ENCODE measurements at regions not wholly inside any gene's neighbourhood (a gene's known extent, or its start where the extent isn't known, plus 50 kb on each side); places are given as distances from the start of the nearest gene placed in this dataset.

DNA sequence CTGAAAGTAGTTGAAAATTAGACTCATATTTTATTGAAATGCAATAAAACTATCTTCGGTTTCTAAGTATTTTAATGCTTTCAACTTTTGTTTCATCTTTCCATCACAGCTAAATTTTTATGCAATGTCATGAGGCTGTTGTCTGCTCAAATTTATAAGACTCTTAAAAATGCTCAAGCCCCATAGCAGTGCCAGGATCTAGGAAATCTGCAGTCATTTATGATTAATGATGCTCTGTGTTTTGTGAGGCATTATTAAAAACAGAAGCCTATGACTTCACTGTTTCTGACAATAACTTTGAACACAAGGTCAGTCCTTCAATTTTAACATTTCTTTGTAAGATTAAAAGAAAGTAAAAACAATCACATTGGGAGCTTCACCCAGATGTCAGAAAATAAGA is 112.5 kb downstream of the ALX1 start:
- Histone ChIP-seq H3K9me3 (ENCODE audit: insufficient read depth, low read depth, low read length) (no peaks in the 10 kb centered on the region), H3K4me3 (ENCODE audit: low read length) (no peak overlapping the region), H3K27ac (ENCODE audit: low read length) (no peak overlapping the region), H3K9ac (ENCODE audit: low read depth, low read length) (no peak overlapping the region), H3K36me3 (ENCODE audit: insufficient read depth, low read depth, low read length) (no peaks in the 10 kb centered on the region), H3K27me3 (ENCODE audit: insufficient read depth, low read length) (no peaks in the 10 kb centered on the region), H3K4me1 (ENCODE audit: insufficient read depth, low read length) (no peaks in the 10 kb centered on the region)

DNA sequence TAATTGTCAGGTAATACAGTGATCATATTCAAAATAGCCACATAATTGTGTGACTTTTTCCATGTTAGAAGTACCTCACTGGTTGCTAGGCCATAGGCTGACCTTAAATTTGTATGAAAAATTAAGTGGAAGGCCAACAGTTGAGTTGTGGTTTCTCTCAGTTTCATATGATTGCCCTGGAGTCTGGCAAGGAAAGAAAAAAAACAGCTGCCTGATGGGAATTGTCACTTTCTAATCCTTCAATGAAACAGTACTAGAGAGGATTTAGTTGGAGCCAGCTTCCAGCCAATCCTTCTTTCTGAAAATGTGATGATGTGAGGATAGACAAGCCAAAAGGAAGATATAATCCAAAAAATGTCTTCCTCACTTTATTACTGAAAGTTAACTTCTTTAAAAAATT is 113.6 kb downstream of the ALX1 start:
- Histone ChIP-seq H3K36me3 (ENCODE audit: insufficient read depth, low read depth, low read length) (no peaks in the 10 kb centered on the region), H3K4me3 (ENCODE audit: low read length) (no peak overlapping the region), H3K27me3 (ENCODE audit: insufficient read depth, low read length) (no peaks in the 10 kb centered on the region), H3K27ac (ENCODE audit: low read length) (no peak overlapping the region), H3K4me1 (ENCODE audit: insufficient read depth, low read length) (no peaks in the 10 kb centered on the region), H3K9ac (ENCODE audit: low read depth, low read length) (no peak overlapping the region), H3K9me3 (ENCODE audit: insufficient read depth, low read depth, low read length) (no peaks in the 10 kb centered on the region)

DNA sequence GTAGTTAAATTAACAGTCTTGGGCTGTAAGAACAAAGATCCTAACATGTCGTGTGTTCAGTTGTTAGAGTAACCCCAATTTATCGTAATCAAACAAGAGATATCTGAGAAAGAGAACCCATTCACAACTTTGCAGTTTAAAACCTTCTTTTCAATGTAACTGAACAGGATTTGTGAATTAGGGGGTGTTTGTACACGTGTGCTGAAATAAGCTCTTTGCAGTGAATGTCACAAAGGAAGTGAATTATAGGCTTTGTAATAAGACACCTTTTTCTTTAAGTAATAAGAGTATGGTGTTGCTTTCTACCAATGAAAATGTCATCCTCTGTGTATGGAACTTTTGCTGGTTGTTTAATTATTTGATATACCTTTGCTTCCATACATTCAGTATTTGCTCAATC is 114.0 kb downstream of the ALX1 start:
- Histone ChIP-seq H3K27ac (ENCODE audit: low read length) (no peak overlapping the region), H3K27me3 (ENCODE audit: insufficient read depth, low read length) (no peaks in the 10 kb centered on the region), H3K4me3 (ENCODE audit: low read length) (no peak overlapping the region), H3K36me3 (ENCODE audit: insufficient read depth, low read depth, low read length) (no peaks in the 10 kb centered on the region), H3K9me3 (ENCODE audit: insufficient read depth, low read depth, low read length) (no peaks in the 10 kb centered on the region), H3K4me1 (ENCODE audit: insufficient read depth, low read length) (no peaks in the 10 kb centered on the region), H3K9ac (ENCODE audit: low read depth, low read length) (no peak overlapping the region)

DNA sequence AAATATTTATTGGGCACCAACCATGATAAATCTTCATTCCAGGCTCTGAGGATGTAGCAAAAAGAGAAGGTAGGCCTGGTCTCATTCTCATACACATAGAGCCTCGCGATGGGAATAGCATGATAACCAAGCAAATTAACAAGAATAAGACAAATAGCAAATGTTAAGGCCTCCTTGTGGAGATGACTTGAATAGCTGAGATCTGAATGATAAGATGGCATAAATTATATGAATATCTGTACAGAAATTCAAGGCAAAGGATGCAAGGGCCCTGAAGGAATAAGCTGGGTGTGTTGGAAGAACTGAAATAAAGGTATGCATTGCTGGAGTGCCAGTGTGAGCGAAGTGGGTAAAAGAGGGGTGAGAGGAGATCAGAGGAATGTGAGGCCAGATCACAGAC is 114.8 kb downstream of the ALX1 start:
- no peak overlapping the region for H3K9ac ChIP-seq (ENCODE audit: low read depth, low read length)
- no peaks in the 10 kb centered on the region for H3K36me3 ChIP-seq (ENCODE audit: insufficient read depth, low read depth, low read length)
- no peaks in the 10 kb centered on the region for H3K9me3 ChIP-seq (ENCODE audit: insufficient read depth, low read depth, low read length)
- H3K4me1 ChIP-seq (ENCODE audit: insufficient read depth, low read length), result no peaks in the 10 kb centered on the region
- no peak overlapping the region for H3K4me3 ChIP-seq (ENCODE audit: low read length)
- H3K27ac ChIP-seq (ENCODE audit: low read length), result no peak overlapping the region
- no peaks in the 10 kb centered on the region for H3K27me3 ChIP-seq (ENCODE audit: insufficient read depth, low read length)

DNA sequence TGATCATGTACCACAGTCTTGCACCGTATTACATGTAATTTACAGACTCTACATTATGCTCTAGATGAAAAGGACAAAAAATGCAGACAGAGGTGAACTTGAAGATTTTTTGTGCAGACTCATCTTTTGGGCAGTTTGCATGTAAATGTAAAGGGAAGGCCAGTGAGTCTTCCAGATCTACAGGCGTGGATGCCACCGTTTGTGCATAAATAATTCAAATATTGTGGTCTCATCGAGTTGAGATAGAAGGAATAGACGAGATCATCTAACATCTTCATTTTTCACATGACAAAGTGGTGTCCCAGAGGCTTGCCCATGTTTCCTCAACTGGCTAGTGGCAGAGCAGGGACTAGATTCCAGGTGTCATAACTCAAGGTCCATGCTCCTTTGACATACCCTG is 125.2 kb downstream of the ALX1 start:
- Histone ChIP-seq H3K27me3 (ENCODE audit: insufficient read depth, low read length) (no peaks in the 10 kb centered on the region), H3K9ac (ENCODE audit: low read depth, low read length) (no peak overlapping the region), H3K27ac (ENCODE audit: low read length) (no peak overlapping the region), H3K4me1 (ENCODE audit: insufficient read depth, low read length) (peaks cover 5% of the 10 kb centered on the region; the same call in 1 of the 2 replicates), H3K4me3 (ENCODE audit: low read length) (no peak overlapping the region), H3K36me3 (ENCODE audit: insufficient read depth, low read depth, low read length) (no peaks in the 10 kb centered on the region), H3K9me3 (ENCODE audit: insufficient read depth, low read depth, low read length) (no peaks in the 10 kb centered on the region)

DNA sequence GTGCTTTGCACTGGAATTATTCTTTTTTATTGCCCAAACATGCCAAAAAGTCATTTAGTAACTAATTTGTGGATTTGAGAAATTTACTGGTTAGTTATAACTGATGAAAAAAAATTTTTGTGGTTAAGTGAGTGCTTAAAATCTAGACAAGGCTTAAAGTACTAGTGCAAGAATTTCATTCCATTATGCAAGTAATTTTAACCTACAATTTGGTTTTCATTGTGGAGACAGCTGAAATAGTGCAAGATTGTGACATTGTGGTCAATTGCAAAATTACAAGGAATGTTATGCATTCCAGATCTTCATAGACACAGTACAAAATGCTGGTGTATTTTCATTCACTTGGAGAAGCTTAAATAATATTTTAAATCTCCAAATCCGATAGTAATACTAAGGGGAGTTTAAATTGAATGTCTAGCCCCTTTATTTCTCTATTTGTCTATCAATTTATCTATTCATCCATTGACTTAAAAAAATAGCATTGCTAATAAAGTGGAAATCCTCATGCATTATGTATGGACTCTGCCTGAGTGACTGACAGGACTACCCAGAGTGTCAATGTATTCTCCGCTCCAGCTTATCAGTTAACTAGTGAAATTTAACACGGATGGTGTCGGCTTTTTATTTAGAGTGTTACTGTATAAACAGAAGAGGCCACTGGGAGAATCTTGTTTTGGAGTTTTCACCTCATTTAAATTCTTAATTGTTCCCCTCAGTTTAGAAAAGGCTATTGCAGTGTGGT is 125.9 kb downstream of the ALX1 start:
- no peaks in the 10 kb centered on the region for H3K9me3 ChIP-seq (ENCODE audit: insufficient read depth, low read depth, low read length)
- H3K36me3 ChIP-seq (ENCODE audit: insufficient read depth, low read depth, low read length), result no peaks in the 10 kb centered on the region
- H3K9ac ChIP-seq (ENCODE audit: low read depth, low read length), result no peak overlapping the region
- no peaks in the 10 kb centered on the region for H3K27me3 ChIP-seq (ENCODE audit: insufficient read depth, low read length)
- H3K4me1 ChIP-seq (ENCODE audit: insufficient read depth, low read length), result peaks cover 5% of the 10 kb centered on the region; the same call in 1 of the 2 replicates
- H3K4me3 ChIP-seq (ENCODE audit: low read length), result no peak overlapping the region
- H3K27ac ChIP-seq (ENCODE audit: low read length), result no peak overlapping the region

DNA sequence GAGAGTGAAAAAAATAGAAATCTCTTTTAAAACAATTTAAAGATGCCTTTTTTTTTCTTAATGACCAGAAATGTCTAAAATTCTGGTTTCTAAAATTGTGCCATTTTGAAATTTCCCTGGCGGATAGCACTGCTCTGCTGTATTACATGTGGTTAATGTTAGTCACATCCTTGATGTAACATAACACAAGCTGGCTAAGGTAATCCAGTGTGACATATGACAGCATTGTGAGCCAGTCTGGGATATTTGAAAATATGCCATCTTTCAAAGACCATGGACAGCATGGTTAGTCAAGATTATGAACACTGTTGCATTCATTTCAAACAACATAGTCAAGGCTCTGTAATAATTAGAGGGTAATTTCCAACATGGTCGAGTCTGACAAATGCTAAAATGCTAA is 133.2 kb downstream of the ALX1 start:
- H3K36me3 ChIP-seq (ENCODE audit: insufficient read depth, low read depth, low read length), result no peaks in the 10 kb centered on the region
- no peak overlapping the region for H3K27ac ChIP-seq (ENCODE audit: low read length)
- H3K9ac ChIP-seq (ENCODE audit: low read depth, low read length), result no peak overlapping the region
- H3K9me3 ChIP-seq (ENCODE audit: insufficient read depth, low read depth, low read length), result no peaks in the 10 kb centered on the region
- no peak overlapping the region for H3K4me3 ChIP-seq (ENCODE audit: low read length)
- H3K4me1 ChIP-seq (ENCODE audit: insufficient read depth, low read length), result no peaks in the 10 kb centered on the region
- H3K27me3 ChIP-seq (ENCODE audit: insufficient read depth, low read length), result no peaks in the 10 kb centered on the region

DNA sequence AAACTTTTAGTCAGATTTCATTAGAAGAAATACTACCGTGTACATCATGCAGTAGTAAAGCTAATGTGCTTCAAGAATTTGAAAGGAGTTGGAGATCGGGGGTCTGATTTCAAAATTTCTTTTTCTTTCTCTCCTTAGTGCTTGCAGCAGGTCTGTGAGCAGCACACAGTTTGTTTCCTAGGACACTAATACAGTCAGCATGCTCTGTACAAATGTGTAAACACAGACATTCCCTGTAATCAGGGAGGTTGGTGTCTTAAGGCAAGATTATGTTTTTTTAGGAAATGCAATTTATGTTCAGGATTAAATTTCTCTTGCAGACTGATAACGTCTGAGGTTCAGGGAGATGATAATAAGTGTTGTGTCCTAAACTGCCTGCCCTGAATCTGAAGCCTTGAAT is 142.7 kb downstream of the ALX1 start:
- Histone ChIP-seq H3K27me3 (ENCODE audit: insufficient read depth, low read length) (no peaks in the 10 kb centered on the region), H3K9me3 (ENCODE audit: insufficient read depth, low read depth, low read length) (no peaks in the 10 kb centered on the region), H3K9ac (ENCODE audit: low read depth, low read length) (no peak overlapping the region), H3K27ac (ENCODE audit: low read length) (no peak overlapping the region), H3K4me1 (ENCODE audit: insufficient read depth, low read length) (no peaks in the 10 kb centered on the region), H3K36me3 (ENCODE audit: insufficient read depth, low read depth, low read length) (no peaks in the 10 kb centered on the region), H3K4me3 (ENCODE audit: low read length) (no peak overlapping the region)

DNA sequence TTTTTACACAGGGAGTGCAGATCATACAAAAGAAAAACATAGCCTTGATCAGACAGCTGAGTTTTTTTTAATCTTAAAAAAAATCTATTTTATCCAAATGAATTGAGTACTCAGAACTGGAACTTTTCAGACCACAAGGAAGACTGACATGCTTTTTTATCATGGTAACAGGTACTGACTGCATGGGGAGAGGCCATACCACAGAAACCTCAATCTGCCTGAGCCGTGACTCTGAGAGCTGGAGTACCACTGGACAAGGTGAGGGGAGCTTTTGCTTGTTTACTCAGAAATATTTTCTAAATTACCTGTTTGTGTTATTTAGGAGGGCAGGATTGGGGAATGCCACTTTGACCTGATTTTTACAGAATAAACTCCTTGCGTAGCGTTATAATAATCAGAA is 143.9 kb downstream of the ALX1 start:
- H3K9ac ChIP-seq (ENCODE audit: low read depth, low read length), result no peak overlapping the region

DNA sequence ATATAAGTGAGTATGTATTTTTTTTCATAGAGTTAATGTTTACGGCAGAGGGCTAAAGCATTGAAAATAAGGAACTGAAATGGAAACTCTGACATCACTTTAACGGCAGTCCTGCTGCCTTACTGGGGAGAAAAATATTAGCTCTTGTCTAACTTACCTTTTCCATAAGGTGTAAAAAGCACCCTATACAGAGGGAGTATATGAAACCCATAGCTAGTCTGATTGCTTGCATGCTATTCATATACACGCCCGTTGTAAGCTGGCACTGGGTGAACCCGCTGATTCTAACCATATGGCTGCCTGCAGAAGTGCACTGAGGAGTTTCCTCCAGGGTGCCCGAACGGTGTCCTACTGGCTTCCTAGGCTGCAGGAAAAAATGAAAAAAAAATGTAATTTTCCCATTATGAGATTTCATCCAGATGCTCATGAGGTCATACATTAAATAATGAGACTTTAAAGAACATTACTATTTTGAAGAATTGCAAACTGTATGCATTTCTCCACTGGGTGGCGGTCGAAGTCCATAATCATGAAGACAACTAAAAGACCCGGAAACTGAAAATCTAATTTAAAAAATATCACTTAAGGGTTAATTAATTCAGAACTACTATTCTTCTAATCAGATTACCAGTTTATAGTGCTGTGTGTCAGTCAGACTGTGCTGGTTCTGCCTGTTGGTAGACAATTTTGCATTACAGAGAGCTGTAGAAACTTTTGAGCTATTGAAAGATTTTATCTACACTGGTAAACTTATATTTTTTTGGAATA is 144.7 kb downstream of the ALX1 start:
- no peak overlapping the region for H3K9ac ChIP-seq (ENCODE audit: low read depth, low read length)

More for the DNA sequence above, 143.9 kb downstream of the ALX1 start:
- Histone ChIP-seq H3K36me3 (ENCODE audit: insufficient read depth, low read depth, low read length) (no peaks in the 10 kb centered on the region), H3K27me3 (ENCODE audit: insufficient read depth, low read length) (no peaks in the 10 kb centered on the region), H3K9me3 (ENCODE audit: insufficient read depth, low read depth, low read length) (no peaks in the 10 kb centered on the region), H3K4me1 (ENCODE audit: insufficient read depth, low read length) (no peaks in the 10 kb centered on the region), H3K27ac (ENCODE audit: low read length) (no peak overlapping the region), H3K4me3 (ENCODE audit: low read length) (no peak overlapping the region)

DNA sequence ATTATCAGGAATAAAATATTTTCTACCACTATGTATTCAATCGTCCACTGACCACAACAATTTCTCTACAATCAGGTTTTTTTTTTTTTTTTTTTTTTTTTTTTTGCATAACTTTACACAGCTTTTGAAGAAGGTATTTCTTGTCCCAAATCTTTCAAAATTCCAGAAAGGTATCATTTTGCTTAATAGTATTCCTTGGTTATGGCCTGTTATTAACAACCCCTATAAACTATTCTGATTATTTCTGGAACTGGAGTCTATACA is 145.3 kb downstream of the ALX1 start:
- Histone ChIP-seq H3K4me3 (ENCODE audit: low read length) (no peak overlapping the region), H3K9ac (ENCODE audit: low read depth, low read length) (no peak overlapping the region), H3K27me3 (ENCODE audit: insufficient read depth, low read length) (no peaks in the 10 kb centered on the region), H3K9me3 (ENCODE audit: insufficient read depth, low read depth, low read length) (no peaks in the 10 kb centered on the region), H3K4me1 (ENCODE audit: insufficient read depth, low read length) (no peaks in the 10 kb centered on the region), H3K27ac (ENCODE audit: low read length) (no peak overlapping the region), H3K36me3 (ENCODE audit: insufficient read depth, low read depth, low read length) (no peaks in the 10 kb centered on the region)

More for the DNA sequence above, 144.7 kb downstream of the ALX1 start:
- H3K36me3 ChIP-seq (ENCODE audit: insufficient read depth, low read depth, low read length), result no peaks in the 10 kb centered on the region
- no peaks in the 10 kb centered on the region for H3K27me3 ChIP-seq (ENCODE audit: insufficient read depth, low read length)
- H3K9me3 ChIP-seq (ENCODE audit: insufficient read depth, low read depth, low read length), result no peaks in the 10 kb centered on the region
- H3K27ac ChIP-seq (ENCODE audit: low read length), result no peak overlapping the region
- no peaks in the 10 kb centered on the region for H3K4me1 ChIP-seq (ENCODE audit: insufficient read depth, low read length)
- no peak overlapping the region for H3K4me3 ChIP-seq (ENCODE audit: low read length)

DNA sequence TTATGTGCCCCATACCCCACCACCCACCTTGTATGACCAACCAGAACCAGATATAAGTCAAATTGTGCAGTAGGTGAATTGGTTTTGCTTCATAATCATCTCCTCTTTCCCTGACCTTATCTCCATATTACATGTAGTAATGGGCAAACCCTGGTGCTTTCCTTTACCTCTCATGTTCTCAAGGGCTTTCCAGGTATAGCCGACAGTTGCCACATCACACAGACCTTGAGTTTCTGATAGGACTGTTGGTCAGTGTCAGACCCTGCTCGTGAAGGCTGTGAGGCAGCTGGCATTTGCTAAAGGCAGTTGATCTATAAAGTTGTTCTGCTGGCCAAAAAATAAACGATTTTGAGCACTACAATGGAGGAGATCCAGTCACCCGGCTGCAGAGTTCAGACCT is 145.9 kb downstream of the ALX1 start:
- Histone ChIP-seq H3K4me1 (ENCODE audit: insufficient read depth, low read length) (no peaks in the 10 kb centered on the region), H3K27ac (ENCODE audit: low read length) (no peak overlapping the region), H3K9me3 (ENCODE audit: insufficient read depth, low read depth, low read length) (no peaks in the 10 kb centered on the region), H3K4me3 (ENCODE audit: low read length) (no peak overlapping the region), H3K9ac (ENCODE audit: low read depth, low read length) (no peak overlapping the region), H3K36me3 (ENCODE audit: insufficient read depth, low read depth, low read length) (no peaks in the 10 kb centered on the region), H3K27me3 (ENCODE audit: insufficient read depth, low read length) (no peaks in the 10 kb centered on the region)

Data from iPS-20b (cell line).